ENCODE measurements at regions not wholly inside any gene's neighbourhood (a gene's known extent, or its start where the extent isn't known, plus 50 kb on each side); places are given as distances from the start of the nearest gene placed in this dataset.

- Histone ChIP-seq H3K79me2 (ENCODE audit: control insufficient read depth, low read length) (no peaks in the 10 kb centered on the region), H3K27ac (ENCODE audit: low read depth, low read length) (no peak overlapping the region), H3K4me3 (ENCODE audit: low read length) (no peak overlapping the region), H3K36me3 (ENCODE audit: control insufficient read depth, low read length) (no peaks in the 10 kb centered on the region), H3F3A (ENCODE audit: control insufficient read depth, insufficient read depth) (no peaks in the 10 kb centered on the region), H3K4me1 (ENCODE audit: control insufficient read depth, low read length) (no peaks in the 10 kb centered on the region), H3K27me3 (ENCODE audit: control insufficient read depth, low read length) (no peaks in the 10 kb centered on the region), H3K9me2 (replicated peaks; ENCODE audit: control insufficient read depth, low read length) (no peaks in the 10 kb centered on the region), H4K20me1 (ENCODE audit: control insufficient read depth, insufficient read depth, low read depth, low read length) (no peaks in the 10 kb centered on the region), H3K4me2 (ENCODE audit: low read length) (no peak overlapping the region), H3K9me3 (ENCODE audit: control insufficient read depth, insufficient read depth, low read length) (no peaks in the 10 kb centered on the region)
- TF ChIP-seq CTCF (IDR thresholded peaks at IDR 0.05; ENCODE audit: low read depth, low read length, poor library complexity, severe bottlenecking): no peak
Measured at GRCh38 chr4:57265831-57266582, 155.8 kb upstream of the IGFBP7 start.

- no peaks in the 10 kb centered on the region for H4K20me1 ChIP-seq (ENCODE audit: control insufficient read depth, insufficient read depth, low read depth, low read length)
- no peak for TF ChIP-seq CTCF (IDR thresholded peaks at IDR 0.05; ENCODE audit: low read depth, low read length, poor library complexity, severe bottlenecking)
- no peak for TF ChIP-seq EZH2phosphoT487 (IDR thresholded peaks at IDR 0.05; ENCODE audit: borderline replicate concordance, low read length)
- H3K4me1 ChIP-seq (ENCODE audit: control insufficient read depth, low read length): no peaks in the 10 kb centered on the region
- H3K36me3 ChIP-seq (ENCODE audit: control insufficient read depth, low read length): no peaks in the 10 kb centered on the region
- no peaks in the 10 kb centered on the region for H3K9me3 ChIP-seq (ENCODE audit: control insufficient read depth, insufficient read depth, low read length)
- no peaks in the 10 kb centered on the region for H3K27me3 ChIP-seq (ENCODE audit: control insufficient read depth, low read length)
- H3K27ac ChIP-seq (ENCODE audit: low read depth, low read length): no peak overlapping the region
- no peak overlapping the region for H3K4me2 ChIP-seq (ENCODE audit: low read length)
- no peaks in the 10 kb centered on the region for H3K79me2 ChIP-seq (ENCODE audit: control insufficient read depth, low read length)
- no peaks in the 10 kb centered on the region for H3K9me2 ChIP-seq (replicated peaks; ENCODE audit: control insufficient read depth, low read length)
- H3K4me3 ChIP-seq (ENCODE audit: low read length): no peak overlapping the region
- H3F3A ChIP-seq (ENCODE audit: control insufficient read depth, insufficient read depth): no peaks in the 10 kb centered on the region
Measured at GRCh38 chr4:57254754-57255153, 144.6 kb upstream of the IGFBP7 start.

GRCh38 chr4:57249083-57249482 lies 138.9 kb upstream of the IGFBP7 start:
- H3K27ac ChIP-seq (ENCODE audit: low read depth, low read length): no peak overlapping the region
- H3K36me3 ChIP-seq (ENCODE audit: control insufficient read depth, low read length): no peaks in the 10 kb centered on the region
- H3K4me3 ChIP-seq (ENCODE audit: low read length): no peak overlapping the region
- no peaks in the 10 kb centered on the region for H3K4me1 ChIP-seq (ENCODE audit: control insufficient read depth, low read length)
- H3F3A ChIP-seq (ENCODE audit: control insufficient read depth, insufficient read depth): no peaks in the 10 kb centered on the region
- no peak for TF ChIP-seq CTCF (IDR thresholded peaks at IDR 0.05; ENCODE audit: low read depth, low read length, poor library complexity, severe bottlenecking)
- no peak for TF ChIP-seq EZH2phosphoT487 (IDR thresholded peaks at IDR 0.05; ENCODE audit: borderline replicate concordance, low read length)
- H3K4me2 ChIP-seq (ENCODE audit: low read length): no peak overlapping the region
- H3K27me3 ChIP-seq (ENCODE audit: control insufficient read depth, low read length): no peaks in the 10 kb centered on the region
- no peaks in the 10 kb centered on the region for H4K20me1 ChIP-seq (ENCODE audit: control insufficient read depth, insufficient read depth, low read depth, low read length)
- peaks cover 4% of the 10 kb centered on the region; the same call in 1 of the 2 replicates for H3K9me3 ChIP-seq (ENCODE audit: control insufficient read depth, insufficient read depth, low read length)
- H3K79me2 ChIP-seq (ENCODE audit: control insufficient read depth, low read length): no peaks in the 10 kb centered on the region
- H3K9me2 ChIP-seq (replicated peaks; ENCODE audit: control insufficient read depth, low read length): no peaks in the 10 kb centered on the region

Data from DOHH2 (cell line).